Stimulated activated CD4-positive, alpha-beta T cell treated with anti-CD3 and anti-CD28 coated beads, TNF-alpha, amount 100 ng/mL, for 24 hours (primary cell): ENCODE measurements at regions not wholly inside any gene's neighbourhood (a gene's known extent, or its start where the extent isn't known, plus 50 kb on each side); places are given as distances from the start of the nearest gene placed in this dataset.
"Not testable (repeated sequence)": the region's sequence is repeated elsewhere in the genome, so short reads cannot be mapped to it uniquely, and the experiment has no call there.

Experiments
- DNase-seq, 3 experiments: peaks; one replicate each; pipeline ENCODE4 v3.0.0-alpha.2; 2020; ENCODE audit warnings: low read depth in 3 of 3

DNA sequence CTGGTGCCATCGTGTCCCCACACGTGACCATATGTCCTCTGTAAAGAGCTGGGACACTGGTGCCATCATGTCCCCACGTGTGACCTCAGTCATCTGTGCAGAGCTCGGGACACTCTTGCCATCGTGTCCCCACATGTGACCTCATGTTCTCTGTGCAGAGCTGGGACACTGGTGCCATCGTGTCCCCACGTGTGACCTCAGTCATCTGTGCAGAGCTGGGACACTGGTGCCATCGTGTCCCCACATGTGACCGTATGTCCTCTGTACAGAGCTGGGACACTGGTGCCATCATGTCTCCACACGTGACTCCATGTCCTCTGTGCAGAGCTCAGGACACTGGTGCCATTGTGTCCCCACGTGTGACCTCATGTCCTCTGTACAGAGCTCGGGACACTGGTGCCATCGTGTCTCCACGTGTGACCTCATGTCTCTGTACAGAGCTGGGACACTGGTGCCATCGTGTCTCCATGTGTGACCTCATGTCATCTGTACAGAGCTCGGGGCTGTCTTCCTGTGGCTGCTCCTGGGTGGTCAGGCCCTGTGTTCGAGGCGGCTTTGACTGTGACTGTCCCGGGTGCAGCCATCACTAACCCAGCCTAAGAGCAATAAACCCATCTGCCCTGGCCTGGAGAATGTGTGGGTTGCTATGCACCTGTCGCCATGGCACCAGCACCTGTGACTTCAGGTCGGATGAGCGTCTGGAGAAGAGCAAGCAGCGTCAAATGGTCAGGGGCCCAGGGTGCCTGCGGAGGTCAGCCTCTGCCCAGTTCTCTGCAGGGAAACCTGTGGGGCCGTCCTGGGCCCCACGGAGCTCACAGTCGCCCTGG is 334.4 kb downstream of the ADGRD1 start:
- DNase-seq = no peak

DNA sequence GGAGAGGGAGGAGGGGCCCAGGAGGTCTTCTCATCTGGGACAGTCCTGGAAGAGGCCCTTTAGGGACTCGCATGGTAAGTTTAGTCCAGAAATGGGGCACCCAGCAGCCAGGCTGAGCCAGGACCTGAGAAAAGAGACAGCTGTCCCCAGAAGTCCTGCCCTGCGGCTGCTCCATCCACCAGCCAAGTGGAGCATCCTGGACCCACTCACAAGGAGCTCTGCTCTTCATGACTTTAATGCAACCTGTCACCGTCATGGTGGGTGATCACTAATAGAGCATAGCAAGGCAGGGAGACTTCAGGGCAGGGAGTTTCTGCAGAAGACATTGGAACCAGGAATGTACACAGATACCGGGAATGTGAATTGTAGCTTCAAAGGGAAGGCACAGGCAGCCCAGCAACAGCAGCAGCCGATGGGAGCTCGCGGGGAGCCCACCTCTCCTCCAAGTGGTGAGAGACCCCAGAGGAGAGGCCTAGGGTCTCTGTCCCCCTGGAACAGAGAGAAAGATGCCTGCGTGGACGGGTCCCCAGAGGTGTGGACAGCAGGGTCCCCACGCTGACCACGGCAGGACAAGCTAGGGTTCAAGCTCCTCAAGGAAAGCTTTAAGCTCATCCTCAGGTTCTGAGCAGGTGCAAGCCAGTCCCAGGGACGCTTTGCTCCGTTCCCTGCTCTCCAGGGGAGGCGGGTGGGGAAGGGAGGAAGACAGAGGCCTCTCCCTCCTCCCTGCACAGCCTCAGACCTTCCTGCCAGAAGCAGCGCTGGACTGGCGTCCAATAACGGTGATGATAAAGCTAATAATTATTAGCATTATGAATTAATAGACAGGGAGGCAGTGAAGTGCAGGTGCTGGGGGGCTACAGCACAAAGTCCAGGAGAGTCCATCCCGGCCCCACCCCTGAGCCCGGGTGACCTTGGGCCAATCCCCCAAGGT is 335.3 kb downstream of the ADGRD1 start:
- DNase-seq = not testable (repeated sequence)

DNA sequence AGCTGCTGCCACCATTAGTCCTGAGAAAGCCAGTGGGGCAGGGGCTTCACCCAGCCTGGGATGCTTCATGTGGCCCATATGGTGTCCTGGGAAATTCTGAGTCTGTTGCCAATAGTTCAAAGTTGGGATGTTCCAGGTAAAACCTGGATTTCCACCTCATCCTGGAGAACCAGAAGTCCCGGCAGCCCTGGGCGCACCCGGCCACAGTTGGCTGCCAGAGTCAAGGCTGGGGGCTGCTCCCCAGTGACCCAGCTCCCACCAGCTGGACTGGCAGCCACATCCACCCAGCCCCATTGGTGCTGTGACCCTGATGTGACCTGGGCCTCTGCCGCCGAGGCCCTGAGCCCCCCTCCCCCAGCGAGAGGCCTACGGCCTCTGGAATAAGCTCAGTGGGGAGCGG is 336.1 kb downstream of the ADGRD1 start:
- DNase-seq = not testable (repeated sequence)

DNA sequence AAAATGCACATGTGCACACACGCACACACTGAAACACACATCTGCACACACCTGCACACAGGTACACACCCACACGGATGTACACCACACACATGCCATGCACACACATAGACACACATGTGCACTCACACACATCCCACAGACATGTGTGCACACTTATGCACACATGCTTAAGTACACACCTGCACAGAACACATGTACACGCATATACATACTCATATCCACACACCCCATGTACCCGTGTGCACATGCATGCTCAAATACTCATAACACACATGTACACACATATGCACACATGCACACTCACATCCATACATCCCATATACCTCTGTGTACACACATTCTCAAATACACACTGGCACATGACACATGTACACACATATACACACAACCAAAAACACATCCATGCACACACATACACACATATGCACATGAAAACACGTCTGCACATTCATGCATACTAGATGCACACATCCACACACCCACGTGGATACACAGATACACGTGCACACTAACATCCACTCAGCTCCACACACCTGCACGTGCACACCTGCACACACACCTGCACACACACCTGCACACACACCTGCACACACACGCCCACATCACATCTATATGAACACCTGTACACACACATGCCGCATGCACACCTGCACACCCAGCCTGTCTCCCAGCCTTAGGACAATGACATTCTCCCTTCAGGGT is 336.7 kb downstream of the ADGRD1 start:
- no peak for DNase-seq

DNA sequence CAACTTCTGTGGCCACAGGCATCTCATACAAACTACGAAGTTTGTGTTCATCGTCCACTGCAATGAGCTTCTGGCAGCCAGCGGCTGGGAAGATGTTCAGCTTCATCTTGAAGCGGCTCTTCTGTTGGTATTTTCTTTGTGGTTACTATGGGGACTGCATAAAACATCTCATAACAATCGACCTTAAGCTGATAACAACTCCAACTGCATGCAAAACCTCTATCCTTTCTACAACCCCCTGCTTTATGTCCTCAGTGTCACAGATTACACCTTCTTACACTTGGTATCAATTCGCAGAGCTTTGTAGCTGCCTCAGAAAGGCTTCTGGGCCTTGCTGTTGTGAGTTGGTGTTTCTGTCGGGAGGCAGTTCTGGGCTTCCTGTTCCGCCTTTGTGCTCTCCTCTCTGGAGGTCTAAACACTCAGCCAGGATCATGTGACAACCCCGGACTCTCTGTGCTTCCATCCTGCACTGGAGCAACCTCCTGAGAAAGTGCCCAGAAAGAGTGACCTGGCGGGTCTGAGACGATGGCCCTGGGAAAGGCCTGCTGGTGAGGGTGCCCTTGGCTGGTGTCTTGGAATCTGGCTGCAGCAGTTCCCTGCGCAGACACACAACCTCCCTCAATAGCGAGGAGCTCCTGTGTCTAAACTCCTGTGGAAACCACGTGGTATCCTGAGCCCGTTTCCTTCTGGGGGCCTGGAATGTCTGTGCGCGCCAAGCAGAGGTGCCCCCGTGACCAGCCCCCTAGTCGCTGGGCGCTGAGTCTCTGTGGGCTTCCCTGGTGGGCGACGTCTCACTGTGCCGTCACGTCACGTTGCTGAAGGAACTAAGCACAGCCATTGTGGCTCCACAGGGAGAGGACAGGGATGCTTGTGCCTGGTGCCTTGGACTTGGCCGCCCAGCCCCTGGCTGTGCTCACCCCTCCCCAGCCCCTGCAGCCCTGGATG is 339.6 kb downstream of the ADGRD1 start:
- DNase-seq = not testable (repeated sequence)

DNA sequence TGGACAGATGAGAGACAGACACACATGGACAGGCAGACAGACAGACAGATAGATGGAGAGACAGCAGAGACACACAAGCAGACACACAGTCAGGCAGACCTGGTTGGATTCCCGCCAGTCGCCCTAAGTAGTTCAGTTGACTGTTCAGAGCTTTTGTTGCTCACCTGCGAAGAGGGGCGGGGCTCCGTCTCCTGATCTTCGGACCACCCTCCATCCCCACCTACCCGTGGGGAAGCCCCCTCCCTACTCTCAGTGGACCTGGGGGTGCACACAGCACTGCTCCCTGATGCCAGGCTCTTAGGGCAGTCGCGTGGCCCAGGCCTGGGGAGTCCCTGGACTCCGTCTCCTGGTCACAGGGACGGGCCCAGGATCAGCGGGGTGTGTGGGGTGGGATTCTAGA is 341.0 kb downstream of the ADGRD1 start:
- DNase-seq = not testable (repeated sequence)

DNA sequence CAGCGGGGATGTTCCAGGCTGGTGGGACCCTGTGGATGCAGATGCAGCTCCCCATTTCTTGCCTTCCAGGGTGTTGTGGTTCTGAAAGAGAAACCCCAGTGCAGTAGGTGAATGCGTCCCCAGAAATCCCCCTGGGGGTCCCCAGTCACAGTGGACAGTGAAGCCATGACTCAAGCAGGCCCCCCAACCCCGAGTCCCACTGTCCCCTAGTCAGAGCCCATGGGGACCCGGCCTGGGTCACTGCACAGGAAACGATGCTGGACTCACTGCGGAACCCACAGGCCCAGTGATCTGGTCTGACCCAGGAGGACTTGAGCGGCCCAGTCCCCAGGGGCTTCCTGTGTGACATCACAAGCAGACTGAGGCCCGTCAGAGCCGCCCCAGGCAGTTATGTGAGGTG is 341.4 kb downstream of the ADGRD1 start:
- DNase-seq = not testable (repeated sequence)

DNA sequence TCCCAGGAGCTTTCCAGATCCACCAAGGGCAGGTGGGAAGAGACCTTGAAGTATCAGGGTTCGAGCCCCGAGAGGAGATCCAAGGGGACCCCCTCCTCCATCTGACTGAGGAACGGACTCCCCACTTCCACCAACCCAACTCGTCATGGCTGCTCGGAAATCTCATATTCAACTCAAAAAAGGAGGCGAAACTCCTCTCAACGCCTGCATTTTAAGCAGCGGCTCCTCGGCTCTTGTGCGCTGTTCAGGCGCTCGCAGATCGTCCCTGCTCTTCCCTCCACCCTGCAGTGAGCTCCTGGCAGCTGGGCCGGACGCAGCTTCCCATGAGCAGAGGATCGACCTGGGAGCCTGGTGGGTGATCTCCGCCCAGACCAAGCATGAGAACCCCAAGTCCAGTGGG is 341.9 kb downstream of the ADGRD1 start:
- not testable (repeated sequence) for DNase-seq

DNA sequence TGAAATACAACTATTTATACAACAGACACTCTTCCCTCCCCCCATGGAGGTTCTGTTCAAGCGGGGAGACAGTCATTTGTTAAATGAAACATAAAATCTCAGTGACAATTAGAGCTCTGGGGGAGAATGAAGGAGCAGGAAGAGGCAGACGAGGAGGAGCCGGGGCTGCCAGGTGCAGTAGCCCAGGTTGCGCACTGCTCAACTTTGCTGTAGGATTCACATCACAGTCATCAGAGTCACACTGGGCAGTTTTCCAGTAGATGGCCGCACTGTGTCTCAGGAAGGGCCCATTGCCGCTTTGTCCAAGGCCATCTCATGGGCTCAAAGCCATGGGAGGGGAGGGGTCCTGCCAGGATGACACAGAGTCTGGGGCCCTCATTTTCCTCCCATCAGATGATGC is 342.4 kb downstream of the ADGRD1 start:
- DNase-seq = not testable (repeated sequence)

DNA sequence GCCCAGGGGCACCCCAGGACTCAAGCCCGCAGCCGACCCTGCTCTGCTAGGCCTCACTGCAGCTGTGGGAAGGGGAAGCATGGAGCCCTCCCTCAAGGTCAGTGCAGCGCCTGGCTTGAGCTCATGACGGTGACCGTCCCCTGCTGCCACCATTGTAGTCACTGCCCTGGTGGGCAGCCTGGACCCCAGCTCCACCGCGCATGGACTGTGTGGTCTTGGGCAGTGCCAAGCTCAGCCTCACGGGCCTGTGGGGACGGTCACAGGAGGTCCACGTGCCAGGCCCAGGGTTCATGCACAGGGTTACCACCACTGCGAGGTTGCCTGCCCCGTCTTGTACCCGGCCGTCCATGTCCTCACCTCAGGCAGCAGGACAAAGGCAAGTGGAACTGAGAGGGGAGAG is 342.9 kb downstream of the ADGRD1 start:
- DNase-seq = not testable (repeated sequence)

DNA sequence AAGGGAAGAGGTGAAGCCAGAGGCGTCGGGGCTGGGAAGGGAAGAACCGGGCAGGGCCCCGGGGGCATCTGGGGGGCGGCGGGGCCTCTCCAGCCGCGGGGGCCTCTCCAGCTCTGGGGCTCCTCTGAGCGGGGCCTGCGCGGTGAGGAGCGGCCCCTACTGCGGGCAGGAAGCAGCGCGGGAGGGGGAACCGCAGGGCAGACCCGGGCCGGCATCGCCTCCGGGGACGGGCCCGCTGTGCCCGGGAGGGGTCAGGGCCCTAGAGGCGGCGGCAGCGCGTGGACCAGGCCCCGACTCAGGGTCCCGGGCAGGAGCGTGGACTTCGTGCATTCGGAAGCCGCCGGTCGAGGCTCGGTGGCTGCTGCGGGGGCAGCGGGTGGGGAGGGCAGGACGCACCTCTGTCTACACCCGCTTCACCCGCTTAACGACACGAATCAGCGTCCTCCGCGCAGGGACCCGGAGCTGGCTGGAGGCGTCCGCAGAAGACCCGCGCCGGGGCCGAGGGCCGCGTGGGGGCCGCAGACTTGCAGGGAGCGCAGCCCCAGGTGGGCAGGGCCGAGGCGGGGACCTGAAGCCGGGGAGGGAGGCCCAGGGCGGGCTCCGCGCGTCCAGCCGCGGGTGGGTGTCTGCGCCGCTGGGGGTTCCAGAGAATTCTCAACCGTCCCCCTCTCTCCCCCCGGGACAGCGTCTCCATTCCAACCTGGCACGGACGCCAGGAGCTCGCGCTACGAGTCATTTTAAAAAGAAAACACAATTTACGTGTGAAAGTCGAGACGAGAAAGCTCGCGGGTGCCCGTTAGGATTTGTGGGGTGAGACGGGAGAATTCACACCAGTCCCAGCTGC is 345.0 kb downstream of the ADGRD1 start:
- DNase-seq = not testable (repeated sequence)

DNA sequence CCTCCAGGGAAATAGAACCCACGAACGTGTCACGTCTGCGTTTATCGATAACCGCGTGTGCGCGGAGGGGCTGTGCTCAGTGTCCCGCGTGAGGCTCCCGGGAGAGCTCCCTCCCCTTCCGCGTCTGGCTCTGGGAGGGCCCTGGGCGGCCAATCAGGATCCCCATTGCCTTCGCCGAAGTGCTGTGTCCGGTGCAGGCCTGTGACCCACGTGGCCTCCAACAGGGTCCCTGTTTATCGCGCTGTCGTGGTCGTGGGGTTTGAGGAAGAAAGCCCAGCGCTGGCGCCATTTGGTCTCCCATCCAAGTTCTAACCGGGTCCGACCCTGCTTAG is 345.6 kb downstream of the ADGRD1 start:
- not testable (repeated sequence) for DNase-seq

DNA sequence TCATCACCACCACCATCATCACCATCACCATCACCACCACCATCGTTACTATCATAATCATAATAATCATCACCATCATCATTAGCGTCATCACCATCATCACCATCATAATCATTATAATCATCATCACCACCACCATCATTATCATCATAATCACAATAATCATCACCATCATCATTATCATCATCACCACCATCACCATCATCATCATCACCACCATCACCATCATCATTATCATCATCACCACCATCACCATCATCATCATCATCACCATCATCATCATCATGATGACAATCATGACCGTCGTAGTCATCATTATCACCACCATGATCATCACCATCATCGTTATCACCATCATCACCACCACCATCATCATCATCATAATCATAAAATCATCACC is 349.9 kb downstream of the ADGRD1 start:
- DNase-seq = not testable (repeated sequence)

DNA sequence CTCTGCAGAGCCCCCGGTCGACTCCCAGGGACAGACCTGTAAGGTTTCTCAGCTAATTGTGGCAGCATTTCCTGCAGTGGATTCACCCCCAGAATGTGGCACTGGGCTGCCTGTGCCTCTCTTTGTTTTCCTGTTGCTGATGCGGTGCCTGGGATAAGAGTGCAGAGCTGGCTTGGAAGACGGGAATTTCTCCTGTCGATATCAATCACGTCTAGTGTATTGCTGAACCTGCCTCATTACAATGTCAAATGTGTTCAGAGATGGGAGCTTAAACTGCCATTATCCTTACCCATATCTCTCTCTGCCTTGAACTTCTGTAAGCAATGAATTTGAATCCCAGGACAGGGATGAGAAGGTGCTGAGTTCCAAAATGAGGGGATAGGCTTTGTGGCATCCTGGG is 350.9 kb downstream of the ADGRD1 start:
- DNase-seq = not testable (repeated sequence)

DNA sequence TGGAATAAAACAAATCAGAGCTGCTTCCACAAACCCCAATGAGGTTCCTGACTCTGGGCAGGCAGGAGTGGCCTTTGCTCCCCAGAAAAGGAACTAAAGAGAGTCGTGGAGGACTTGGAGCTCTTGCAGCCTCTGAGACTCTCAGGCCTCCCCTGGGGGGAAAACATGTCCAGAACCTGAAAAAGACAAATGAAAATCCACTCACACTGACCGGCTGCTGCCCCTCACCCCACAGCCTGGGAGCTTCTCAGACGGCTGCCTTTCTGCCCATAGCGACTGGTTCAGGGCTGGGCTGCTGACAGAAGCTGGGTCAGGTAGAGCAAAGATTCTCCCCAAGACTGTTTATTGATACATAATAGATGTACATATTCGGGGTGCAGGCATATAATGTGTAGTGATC is 356.0 kb downstream of the ADGRD1 start:
- DNase-seq = no peak

DNA sequence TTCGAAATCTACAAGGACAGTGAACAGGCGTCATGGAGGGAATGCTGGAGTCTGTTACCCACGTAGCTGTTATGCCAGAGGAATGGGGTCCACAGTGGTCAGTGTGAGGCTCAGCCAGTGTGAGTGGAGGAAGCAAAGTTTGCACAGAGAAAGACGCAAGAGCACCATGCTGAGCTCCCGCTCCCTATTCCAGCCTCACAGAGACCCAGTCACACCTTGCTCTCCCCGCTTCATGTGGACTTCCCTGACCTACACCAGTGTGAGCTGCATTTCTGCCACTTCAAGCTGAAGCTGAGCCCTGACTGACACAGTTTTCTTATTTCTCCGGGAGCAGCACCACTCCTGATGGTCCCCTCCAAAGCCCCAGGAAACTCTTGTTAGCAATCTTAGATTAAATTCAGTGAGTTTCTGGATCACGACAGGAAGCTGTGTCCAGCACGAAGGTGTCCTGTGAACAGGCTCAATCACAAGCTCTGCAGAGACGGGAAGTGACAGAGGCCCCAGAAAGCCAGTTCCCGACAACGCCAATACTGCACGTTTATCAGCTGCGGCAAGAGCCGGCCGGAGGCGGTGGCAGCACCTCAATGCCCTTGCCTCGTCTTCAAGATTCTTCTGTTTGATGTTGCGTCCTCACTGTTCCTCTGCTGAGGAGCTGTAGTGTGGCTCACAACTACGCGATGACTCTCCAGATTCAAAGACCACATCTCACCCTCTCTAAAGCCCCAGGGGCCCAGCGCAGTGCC is 356.7 kb downstream of the ADGRD1 start:
- not testable (repeated sequence) for DNase-seq

DNA sequence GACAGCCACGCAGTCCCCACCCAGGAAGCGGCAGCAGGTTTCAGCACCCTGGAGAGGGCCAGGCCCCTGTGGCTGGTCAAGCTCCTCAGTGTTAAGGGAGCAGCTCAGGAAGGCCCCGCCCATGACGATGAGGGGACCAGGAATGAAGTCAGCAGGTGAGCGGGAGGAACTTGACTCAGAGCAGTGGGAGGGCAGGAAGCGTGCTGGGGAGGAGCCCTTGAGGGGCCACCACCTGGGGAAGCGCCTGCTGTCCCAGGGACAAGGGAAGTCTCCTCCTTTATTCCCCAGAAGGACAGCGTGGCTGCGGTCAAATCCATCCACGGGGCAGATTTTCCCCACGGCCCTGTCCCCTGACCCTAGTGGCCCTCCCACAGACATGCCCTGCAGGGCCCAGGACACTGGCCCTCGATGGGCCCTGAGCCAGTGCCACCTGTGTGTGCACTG is 357.6 kb downstream of the ADGRD1 start:
- peak in 1 of 3 experiments; percentile 2 for DNase-seq

DNA sequence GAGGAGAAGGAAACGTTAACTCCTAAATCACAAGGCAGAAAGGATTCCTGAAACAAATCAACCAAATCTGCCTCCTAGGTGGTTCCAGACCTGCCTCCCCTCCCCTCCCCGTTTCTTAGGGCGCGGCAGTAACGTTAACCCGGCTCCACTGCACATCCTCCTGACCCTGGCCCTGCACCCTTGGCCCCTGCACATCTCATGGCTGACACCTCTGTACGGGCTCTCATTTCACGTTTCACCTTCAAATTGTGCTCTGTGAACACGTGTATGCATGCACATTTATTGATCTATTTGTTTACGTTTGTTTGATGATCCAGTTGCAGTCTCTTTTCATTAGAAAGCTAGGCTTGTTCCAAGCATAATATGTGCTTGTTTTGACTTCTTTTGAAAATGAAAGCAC is 358.1 kb downstream of the ADGRD1 start:
- DNase-seq = no peak

DNA sequence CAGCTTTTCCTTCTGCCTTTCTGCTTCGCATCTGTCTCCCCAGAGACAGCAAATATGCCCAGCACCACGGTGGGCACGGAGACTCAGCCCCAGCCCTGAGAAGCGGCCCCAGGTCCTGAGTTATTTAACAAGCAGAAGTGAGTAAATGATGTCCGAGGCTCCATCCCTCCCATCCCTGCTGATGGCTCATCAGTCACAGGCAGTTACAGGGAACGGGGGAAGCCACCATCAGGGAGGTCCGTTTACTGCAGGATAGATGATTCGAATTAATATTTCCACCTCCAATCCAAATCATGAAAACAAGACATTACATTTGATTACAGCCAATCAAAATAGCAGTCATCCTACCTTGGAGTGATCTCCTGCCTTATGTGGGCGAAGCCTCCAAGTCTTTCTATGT is 358.7 kb downstream of the ADGRD1 start:
- not testable (repeated sequence) for DNase-seq
